Colonic mucosa (tissue), 4 donors: ENCODE measurements at regions not wholly inside any gene's neighbourhood (a gene's known extent, or its start where the extent isn't known, plus 50 kb on each side); places are given as distances from the start of the nearest gene placed in this dataset.

Experiments
- DNase-seq: peaks from one replicate; pipeline ENCODE4 v3.0.0-alpha.2; 2020
- H3K27ac ChIP-seq: fragments of 200-600 bp; one replicate; pipeline ENCODE4 v1.8.0; 2021
- H3K27me3 ChIP-seq: fragments of 200-600 bp; one replicate; pipeline ENCODE4 v1.8.0; 2021
- H3K36me3 ChIP-seq: fragments of 200-600 bp; one replicate; pipeline ENCODE4 v1.8.0; 2021
- H3K4me1 ChIP-seq: fragments of 200-600 bp; one replicate; pipeline ENCODE4 v1.8.0; 2021; ENCODE audit warnings: mild to moderate bottlenecking
- H3K4me3 ChIP-seq: fragments of 200-600 bp; one replicate; pipeline ENCODE4 v1.8.0; 2021
- H3K9ac ChIP-seq, 2 donors: one replicate each; pipeline ENCODE4 v1.7.0; 2013; ENCODE audit warnings: control low read depth in 2 of 2, low read depth in 2 of 2, low read length in 2 of 2
- H3K9me3 ChIP-seq: fragments of 200-600 bp; one replicate; pipeline ENCODE4 v1.8.0; 2021
- CTCF ChIP-seq: fragments of 200-600 bp; IDR thresholded peaks from one replicate; pipeline ENCODE4 v1.8.0; 2022; ENCODE audit warnings: antibody characterized with exemption, mild to moderate bottlenecking
- intact Hi-C: fragments of 100-400 bp; cut with DNase I; formaldehyde crosslinking; loops from one replicate; pipeline ENCODE4 v1.14.1; 2022
- donor health status: healthy.
- donor health status: DM: no; HTN: no; CAD: no.
- donor health status: DM: no; HTN: no; CAD: no.

- no peak for DNase-seq
- no peaks in the 10 kb centered on the region for H3K9me3 ChIP-seq
- no peaks in the 10 kb centered on the region for H3K27me3 ChIP-seq
- H3K4me3 ChIP-seq: no peak overlapping the region
- no peak for TF ChIP-seq CTCF
- no peak overlapping the region for H3K9ac ChIP-seq
- H3K4me1 ChIP-seq: no peaks in the 10 kb centered on the region
- intact Hi-C loops: no loop called here
- no peaks in the 10 kb centered on the region for H3K36me3 ChIP-seq
- no peak overlapping the region for H3K27ac ChIP-seq
Measured at GRCh38 chr1:4599951-4600481, 54.4 kb upstream of the AJAP1 start.

- intact Hi-C loops: no loop called here
- Histone ChIP-seq H3K36me3 (no peaks in the 10 kb centered on the region), H3K9me3 (no peaks in the 10 kb centered on the region), H3K27me3 (no peaks in the 10 kb centered on the region), H3K4me3 (no peak overlapping the region), H3K9ac (no peak overlapping the region), H3K4me1 (no peaks in the 10 kb centered on the region), H3K27ac (no peak overlapping the region)
- TF ChIP-seq CTCF: no peak
- DNase-seq: no peak
Measured at GRCh38 chr1:4600615-4601460, 53.6 kb upstream of the AJAP1 start.

GRCh38 chr1:4601941-4602340 is 52.5 kb upstream of the AJAP1 start:
- no peak for DNase-seq
- no peaks in the 10 kb centered on the region for H3K27me3 ChIP-seq
- intact Hi-C loops: no loop called here
- no peak for TF ChIP-seq CTCF
- no peaks in the 10 kb centered on the region for H3K9me3 ChIP-seq
- H3K4me1 ChIP-seq: no peaks in the 10 kb centered on the region
- no peak overlapping the region for H3K9ac ChIP-seq
- H3K36me3 ChIP-seq: no peaks in the 10 kb centered on the region
- H3K4me3 ChIP-seq: no peak overlapping the region
- H3K27ac ChIP-seq: no peak overlapping the region

GRCh38 chr1:4602462-4603294 is 51.7 kb upstream of the AJAP1 start:
- no peaks in the 10 kb centered on the region for H3K9me3 ChIP-seq
- no peaks in the 10 kb centered on the region for H3K27me3 ChIP-seq
- no peak overlapping the region for H3K9ac ChIP-seq
- no peaks in the 10 kb centered on the region for H3K4me1 ChIP-seq
- no peak for DNase-seq
- H3K4me3 ChIP-seq: no peak overlapping the region
- no peak for TF ChIP-seq CTCF
- H3K27ac ChIP-seq: no peak overlapping the region
- intact Hi-C loops: no loop called here
- H3K36me3 ChIP-seq: no peaks in the 10 kb centered on the region

GRCh38 chr1:4603295-4604110 is 50.9 kb upstream of the AJAP1 start:
- no peak for DNase-seq

More at GRCh38 chr1:4603295-4604110, 50.9 kb upstream of the AJAP1 start:
- Histone ChIP-seq H3K4me1 (no peaks in the 10 kb centered on the region), H3K36me3 (no peaks in the 10 kb centered on the region), H3K9me3 (no peaks in the 10 kb centered on the region), H3K9ac (no peak overlapping the region), H3K27ac (no peak overlapping the region), H3K27me3 (no peaks in the 10 kb centered on the region), H3K4me3 (no peak overlapping the region)
- no peak for TF ChIP-seq CTCF
- intact Hi-C loops: no loop called here
